ENCODE measurements at regions not wholly inside any gene's neighbourhood (a gene's known extent, or its start where the extent isn't known, plus 50 kb on each side); places are given as distances from the start of the nearest gene placed in this dataset.

GRCh38 chr5:155952486-155953089, 374.4 kb upstream of the SGCD start:
- BruUV-seq (replicated peaks): no TSS peak
- Histone ChIP-seq H3K4me3 (replicated peaks in 1 of 2; ENCODE audit: low read depth in 1 of 2, low read length in 2 of 2) (no peak overlapping the region), H4K20me1 (ENCODE audit: insufficient read depth) (no peaks in the 10 kb centered on the region), H3K9me3 (ENCODE audit: control insufficient read depth in 1 of 2, insufficient read depth in 1 of 2, low read depth in 1 of 2, low read length in 2 of 2) (peaks cover 0 to 5% of the 10 kb centered on the region in 2 experiments; a peak in 1 of 4 replicates), H3K4me2 (ENCODE audit: low read length) (no peak overlapping the region), H3K36me3 (ENCODE audit: control insufficient read depth in 1 of 2, insufficient read depth in 2 of 2, low read length in 2 of 2) (no peaks in the 10 kb centered on the region), H3K27me3 (ENCODE audit: insufficient read depth, low read length) (no peaks in the 10 kb centered on the region), H3K4me1 (ENCODE audit: control insufficient read depth in 1 of 2, insufficient read depth in 2 of 2, low read length in 2 of 2) (no peaks in the 10 kb centered on the region), H2AFZ (ENCODE audit: low read depth, low read length, poor library complexity, severe bottlenecking) (no peak overlapping the region), H3K27ac (ENCODE audit: low read depth, low read length) (no peak overlapping the region), H3K9me2 (ENCODE audit: insufficient read depth) (no peaks in the 10 kb centered on the region), H3K9ac (ENCODE audit: low read length) (no peak overlapping the region), H3K79me2 (ENCODE audit: insufficient read depth, low read length) (no peaks in the 10 kb centered on the region)
- CTCF ChIA-PET: no interaction called here
- DNase-seq (ENCODE audit: low read depth, low spot score) (no peak), ATAC-seq (no peak)
- POLR2A ChIA-PET: no interaction called here
- intact Hi-C loops (cut with micrococcal nuclease): no loop called here
- TF ChIP-seq, protein P1, sequence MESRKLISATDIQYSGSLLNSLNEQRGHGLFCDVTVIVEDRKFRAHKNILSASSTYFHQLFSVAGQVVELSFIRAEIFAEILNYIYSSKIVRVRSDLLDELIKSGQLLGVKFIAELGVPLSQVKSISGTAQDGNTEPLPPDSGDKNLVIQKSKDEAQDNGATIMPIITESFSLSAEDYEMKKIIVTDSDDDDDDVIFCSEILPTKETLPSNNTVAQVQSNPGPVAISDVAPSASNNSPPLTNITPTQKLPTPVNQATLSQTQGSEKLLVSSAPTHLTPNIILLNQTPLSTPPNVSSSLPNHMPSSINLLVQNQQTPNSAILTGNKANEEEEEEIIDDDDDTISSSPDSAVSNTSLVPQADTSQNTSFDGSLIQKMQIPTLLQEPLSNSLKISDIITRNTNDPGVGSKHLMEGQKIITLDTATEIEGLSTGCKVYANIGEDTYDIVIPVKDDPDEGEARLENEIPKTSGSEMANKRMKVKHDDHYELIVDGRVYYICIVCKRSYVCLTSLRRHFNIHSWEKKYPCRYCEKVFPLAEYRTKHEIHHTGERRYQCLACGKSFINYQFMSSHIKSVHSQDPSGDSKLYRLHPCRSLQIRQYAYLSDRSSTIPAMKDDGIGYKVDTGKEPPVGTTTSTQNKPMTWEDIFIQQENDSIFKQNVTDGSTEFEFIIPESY (IDR thresholded peaks at IDR 0.05; ENCODE audit: extremely low read depth, insufficient replicate concordance, low read length): no peak
- TF ChIP-seq MAX (IDR thresholded peaks at IDR 0.05) (no peak), CBX3 (IDR thresholded peaks at IDR 0.05; ENCODE audit: low read depth) (no peak)
- RAD21 ChIA-PET (ENCODE audit: low non-redundant PET in 1 of 2, low total read pairs in 2 of 2, uncharacterized antibody in 2 of 2, unreplicated experiment in 2 of 2): no interaction called here

GRCh38 chr5:155953335-155953734, 373.6 kb upstream of the SGCD start:
- Histone ChIP-seq H3K4me3 (replicated peaks in 1 of 2; ENCODE audit: low read depth in 1 of 2, low read length in 2 of 2) (no peak overlapping the region), H3K4me1 (ENCODE audit: control insufficient read depth in 1 of 2, insufficient read depth in 2 of 2, low read length in 2 of 2) (no peaks in the 10 kb centered on the region), H3K9ac (ENCODE audit: low read length) (no peak overlapping the region), H3K36me3 (ENCODE audit: control insufficient read depth in 1 of 2, insufficient read depth in 2 of 2, low read length in 2 of 2) (no peaks in the 10 kb centered on the region), H3K79me2 (ENCODE audit: insufficient read depth, low read length) (no peaks in the 10 kb centered on the region), H4K20me1 (ENCODE audit: insufficient read depth) (no peaks in the 10 kb centered on the region), H2AFZ (ENCODE audit: low read depth, low read length, poor library complexity, severe bottlenecking) (no peak overlapping the region), H3K27me3 (ENCODE audit: insufficient read depth, low read length) (no peaks in the 10 kb centered on the region), H3K27ac (ENCODE audit: low read depth, low read length) (no peak overlapping the region), H3K9me3 (ENCODE audit: control insufficient read depth in 1 of 2, insufficient read depth in 1 of 2, low read depth in 1 of 2, low read length in 2 of 2) (peaks cover 5% of the 10 kb centered on the region in 2 experiments; a peak in 2 of 4 replicates), H3K4me2 (ENCODE audit: low read length) (no peak overlapping the region), H3K9me2 (ENCODE audit: insufficient read depth) (no peaks in the 10 kb centered on the region)
- intact Hi-C loops (cut with micrococcal nuclease): no loop called here
- RAD21 ChIA-PET (ENCODE audit: low non-redundant PET in 1 of 2, low total read pairs in 2 of 2, uncharacterized antibody in 2 of 2, unreplicated experiment in 2 of 2): no interaction called here
- ATAC-seq: no peak
- BruUV-seq (replicated peaks): no TSS peak
- CTCF ChIA-PET: no interaction called here
- POLR2A ChIA-PET: no interaction called here
- no peak for DNase-seq (ENCODE audit: low read depth, low spot score)
- TF ChIP-seq SIN3A (IDR thresholded peaks at IDR 0.05; ENCODE audit: low read depth): no peak
- no peak for TF ChIP-seq MAX (IDR thresholded peaks at IDR 0.05)
- no peak for TF ChIP-seq CEBPB (IDR thresholded peaks at IDR 0.05; ENCODE audit: low read depth)
- no peak for TF ChIP-seq ZNF274 (IDR thresholded peaks at IDR 0.05; ENCODE audit: low read depth, low read length)
- no peak for TF ChIP-seq JUND (IDR thresholded peaks at IDR 0.05)
- TF ChIP-seq EZH2 (IDR thresholded peaks at IDR 0.05): no peak
- no peak for TF ChIP-seq SRF (IDR thresholded peaks at IDR 0.05; ENCODE audit: low read depth)
- no peak for TF ChIP-seq CTCF (IDR thresholded peaks at IDR 0.05 in 2 of 3, conservative IDR thresholded peaks at IDR 0.05 in 1 of 3; ENCODE audit: borderline replicate concordance in 1 of 3, insufficient read depth in 1 of 3, low read depth in 2 of 3, low read length in 2 of 3)
- no peak for TF ChIP-seq CBX3 (IDR thresholded peaks at IDR 0.05; ENCODE audit: low read depth)
- TF ChIP-seq TCF7L2 (IDR thresholded peaks at IDR 0.05; ENCODE audit: borderline replicate concordance, extremely low read depth, insufficient read depth, insufficient read length): no peak
- TF ChIP-seq ZFX (IDR thresholded peaks at IDR 0.05): no peak
- no peak for TF ChIP-seq RAD21 (IDR thresholded peaks at IDR 0.05; ENCODE audit: low read depth)
